PC-3 (cell line): ENCODE measurements at regions not wholly inside any gene's neighbourhood (a gene's known extent, or its start where the extent isn't known, plus 50 kb on each side); places are given as distances from the start of the nearest gene placed in this dataset.

Experiments
- EZH2 ChIP-seq: fragments of 300-600 bp; sonication (generic); IDR thresholded peaks from one replicate; pipeline ENCODE4 v1.6.1; 2017; ENCODE audit warnings: antibody characterized with exemption, mild to moderate bottlenecking, low read length; ENCODE audit not compliant: unreplicated experiment
- EZH2phosphoT487 ChIP-seq: fragments of 300-600 bp; sonication (generic); IDR thresholded peaks from 2 replicates; pipeline ENCODE4 v1.6.1; 2018; ENCODE audit warnings: mild to moderate bottlenecking, antibody characterized with exemption, low read length, borderline replicate concordance
- TF ChIP-seq, protein P1 (sequence below): fragments of 300-600 bp; sonication (generic); conservative IDR thresholded peaks from 2 replicates; pipeline ENCODE4 v1.5.1; 2017; ENCODE audit warnings: antibody characterized with exemption, low read depth, mild to moderate bottlenecking, low read length

GRCh38 chr16:17830651-17831050 is 359.9 kb upstream of the XYLT1 start:
- TF ChIP-seq, protein P1, sequence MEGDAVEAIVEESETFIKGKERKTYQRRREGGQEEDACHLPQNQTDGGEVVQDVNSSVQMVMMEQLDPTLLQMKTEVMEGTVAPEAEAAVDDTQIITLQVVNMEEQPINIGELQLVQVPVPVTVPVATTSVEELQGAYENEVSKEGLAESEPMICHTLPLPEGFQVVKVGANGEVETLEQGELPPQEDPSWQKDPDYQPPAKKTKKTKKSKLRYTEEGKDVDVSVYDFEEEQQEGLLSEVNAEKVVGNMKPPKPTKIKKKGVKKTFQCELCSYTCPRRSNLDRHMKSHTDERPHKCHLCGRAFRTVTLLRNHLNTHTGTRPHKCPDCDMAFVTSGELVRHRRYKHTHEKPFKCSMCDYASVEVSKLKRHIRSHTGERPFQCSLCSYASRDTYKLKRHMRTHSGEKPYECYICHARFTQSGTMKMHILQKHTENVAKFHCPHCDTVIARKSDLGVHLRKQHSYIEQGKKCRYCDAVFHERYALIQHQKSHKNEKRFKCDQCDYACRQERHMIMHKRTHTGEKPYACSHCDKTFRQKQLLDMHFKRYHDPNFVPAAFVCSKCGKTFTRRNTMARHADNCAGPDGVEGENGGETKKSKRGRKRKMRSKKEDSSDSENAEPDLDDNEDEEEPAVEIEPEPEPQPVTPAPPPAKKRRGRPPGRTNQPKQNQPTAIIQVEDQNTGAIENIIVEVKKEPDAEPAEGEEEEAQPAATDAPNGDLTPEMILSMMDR, result no peak
- TF ChIP-seq EZH2, result no peak
- TF ChIP-seq EZH2phosphoT487, result no peak
